ENCODE measurements at regions not wholly inside any gene's neighbourhood (a gene's known extent, or its start where the extent isn't known, plus 50 kb on each side); places are given as distances from the start of the nearest gene placed in this dataset.

GRCh38 chr3:117463276-117464115 is 753.9 kb downstream of the TUSC7 start:
- DNase-seq (ENCODE audit: low spot score) = no peak

DNA sequence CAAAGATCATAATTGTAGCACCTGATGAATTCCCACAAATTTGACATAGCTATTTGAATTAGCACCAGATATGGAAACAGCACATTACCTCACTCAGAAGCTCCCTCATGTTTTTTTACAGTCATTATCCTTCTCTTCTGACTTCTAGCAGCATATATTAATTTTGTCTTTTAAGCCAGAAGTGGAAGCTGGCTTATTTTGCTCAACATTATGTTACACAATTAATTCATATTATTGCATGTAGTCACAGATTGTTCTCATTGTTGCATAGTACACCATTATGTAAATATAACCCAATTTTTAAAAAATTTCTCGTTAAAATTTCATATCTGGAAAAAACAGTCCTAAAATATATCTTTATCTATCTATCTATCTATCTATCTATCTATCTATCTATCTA is 762.3 kb downstream of the TUSC7 start:
- no peak for DNase-seq (ENCODE audit: low spot score)

DNA sequence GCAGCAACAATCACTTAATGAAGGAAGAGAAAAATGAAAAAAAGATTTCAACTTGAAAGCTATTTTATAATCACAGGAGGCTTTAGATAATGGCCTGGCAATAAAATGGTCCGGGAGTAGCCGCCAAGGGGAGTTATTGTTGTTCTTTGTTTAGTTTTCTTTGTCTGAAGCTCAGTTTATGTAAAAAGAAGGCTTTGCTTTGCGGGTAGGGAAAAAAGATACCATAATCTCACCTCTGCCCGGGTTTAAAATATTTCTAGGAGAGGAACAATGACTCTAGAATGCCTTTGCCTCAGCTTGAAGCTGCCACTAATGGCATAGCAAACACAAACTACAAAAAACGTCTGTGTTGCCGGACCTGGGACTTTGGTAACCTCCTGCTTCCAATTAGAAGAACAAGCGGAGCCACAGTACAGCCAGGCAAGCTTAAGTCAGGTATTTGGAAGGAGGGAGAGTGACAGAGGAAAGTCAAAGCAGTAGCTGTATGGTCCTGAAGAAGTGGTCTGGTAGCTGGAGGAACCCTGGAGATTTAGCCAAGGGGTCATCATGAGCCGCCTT is 764.5 kb downstream of the TUSC7 start:
- no peak for DNase-seq (ENCODE audit: low spot score)

- DNase-seq (ENCODE audit: low spot score) = no peak
These were observed 767.0 kb downstream of the TUSC7 start for GRCh38 chr3:117476572-117476971.

DNA sequence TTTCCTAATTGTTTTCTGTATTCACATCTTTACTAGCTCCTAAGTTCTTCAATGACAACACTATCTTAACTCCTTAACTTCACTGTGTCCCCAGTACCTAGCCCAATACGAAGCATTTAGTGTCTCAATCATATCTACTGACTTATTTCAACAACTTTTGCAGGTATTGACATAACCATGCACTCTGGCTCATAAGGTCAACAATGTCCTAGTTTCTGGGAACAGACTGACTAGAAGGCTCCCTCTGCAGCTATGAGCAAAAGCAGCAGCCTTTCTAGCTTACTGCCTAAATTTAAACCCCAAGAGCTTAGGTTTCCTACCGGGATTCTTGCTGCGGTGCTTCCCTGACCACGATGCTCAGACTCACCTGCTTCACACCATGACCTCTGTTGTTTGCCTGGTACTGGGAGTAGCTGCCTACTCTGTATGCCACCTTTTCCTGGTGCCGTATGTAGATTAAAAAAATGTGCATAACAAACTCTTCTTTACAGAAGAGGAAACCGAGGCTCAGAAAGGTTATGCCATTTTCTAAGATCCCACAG is 767.7 kb downstream of the TUSC7 start:
- DNase-seq (ENCODE audit: low spot score) = no peak

DNA sequence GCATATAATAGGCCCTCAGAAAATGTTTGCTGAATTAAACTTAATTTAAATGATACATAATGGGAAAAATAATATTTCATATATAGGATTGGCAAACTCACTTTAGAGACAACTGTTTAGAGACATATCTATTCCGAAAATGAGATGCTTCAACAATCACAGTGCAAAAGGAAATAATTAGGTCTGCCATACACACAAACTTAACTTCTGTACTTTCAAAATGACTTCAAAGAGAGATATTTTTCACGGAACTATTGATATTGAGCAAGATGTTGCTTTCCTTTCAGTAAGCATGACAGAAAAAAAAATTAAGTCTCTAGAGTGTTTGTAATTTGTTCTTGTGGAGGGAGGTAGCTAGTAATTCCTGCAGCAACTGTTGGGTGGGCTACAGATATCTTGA is 769.5 kb downstream of the TUSC7 start:
- no peak for DNase-seq (ENCODE audit: low spot score)

DNA sequence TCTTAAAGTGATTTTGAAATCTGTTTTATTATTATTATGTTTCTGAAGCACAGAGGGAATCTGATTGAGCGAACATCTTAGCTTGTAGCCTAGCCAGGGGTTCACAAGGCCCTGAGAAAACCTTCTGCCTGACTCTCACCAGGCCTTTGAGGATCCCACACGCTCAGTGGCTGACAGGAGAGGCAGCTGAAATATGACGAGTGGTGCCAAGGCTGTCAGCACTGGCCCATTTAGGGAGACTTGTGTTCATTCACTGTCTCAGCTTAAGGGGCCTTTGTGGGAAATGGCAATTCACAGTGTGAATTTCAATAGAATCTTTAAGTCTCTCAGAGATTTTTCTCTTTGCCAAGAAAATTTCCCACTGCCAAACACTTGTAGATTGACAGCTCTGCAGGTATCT is 770.9 kb downstream of the TUSC7 start:
- no peak for DNase-seq (ENCODE audit: low spot score)

DNA sequence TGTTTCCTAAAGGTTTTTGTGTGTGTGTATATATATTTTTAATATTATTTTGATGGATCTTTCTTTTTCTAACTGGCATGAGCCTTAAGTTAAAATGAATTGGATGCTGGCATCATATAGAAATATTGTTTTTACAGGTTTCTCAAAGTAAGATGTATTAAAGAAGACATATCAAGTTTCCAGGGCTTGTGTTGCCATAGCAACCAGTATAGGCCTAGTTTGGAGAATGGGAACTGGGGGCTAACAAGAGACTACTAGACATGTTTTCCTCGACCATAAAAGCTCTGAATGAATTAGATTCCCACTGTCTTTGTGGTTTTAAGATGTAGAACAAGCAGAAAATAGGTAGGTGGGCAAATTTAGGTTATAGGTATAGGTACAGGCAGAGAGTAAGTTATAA is 771.4 kb downstream of the TUSC7 start:
- no peak for DNase-seq (ENCODE audit: low spot score)

GRCh38 chr3:117483839-117484238 is 774.3 kb downstream of the TUSC7 start:
- no peak for DNase-seq (ENCODE audit: low spot score)

GRCh38 chr3:117485841-117486240 is 776.3 kb downstream of the TUSC7 start:
- no peak for DNase-seq (ENCODE audit: low spot score)

- DNase-seq (ENCODE audit: low spot score) = no peak
These were observed 777.4 kb downstream of the TUSC7 start for GRCh38 chr3:117486719-117487716.

DNA sequence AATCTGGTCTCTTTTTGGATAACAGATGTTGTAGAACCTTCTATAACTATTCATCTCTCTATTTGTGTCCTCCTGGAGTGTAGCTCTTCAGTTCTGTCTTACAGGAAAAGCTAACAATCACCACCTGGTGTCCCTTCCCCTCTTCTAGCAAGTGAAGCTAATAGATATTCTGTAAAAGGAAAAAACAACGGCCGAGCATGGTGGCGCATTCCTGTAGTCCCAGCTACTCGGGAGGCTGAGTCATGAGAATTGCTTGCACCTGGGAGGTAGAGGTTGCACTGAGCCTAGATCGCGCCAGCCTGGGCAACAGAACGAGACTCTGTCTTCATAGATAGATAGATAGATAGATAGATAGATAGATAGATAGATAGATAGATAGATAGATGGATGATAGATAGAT is 779.4 kb downstream of the TUSC7 start:
- DNase-seq (ENCODE audit: low spot score) = no peak

GRCh38 chr3:117489663-117490079 is 780.1 kb downstream of the TUSC7 start:
- no peak for DNase-seq (ENCODE audit: low spot score)

DNA sequence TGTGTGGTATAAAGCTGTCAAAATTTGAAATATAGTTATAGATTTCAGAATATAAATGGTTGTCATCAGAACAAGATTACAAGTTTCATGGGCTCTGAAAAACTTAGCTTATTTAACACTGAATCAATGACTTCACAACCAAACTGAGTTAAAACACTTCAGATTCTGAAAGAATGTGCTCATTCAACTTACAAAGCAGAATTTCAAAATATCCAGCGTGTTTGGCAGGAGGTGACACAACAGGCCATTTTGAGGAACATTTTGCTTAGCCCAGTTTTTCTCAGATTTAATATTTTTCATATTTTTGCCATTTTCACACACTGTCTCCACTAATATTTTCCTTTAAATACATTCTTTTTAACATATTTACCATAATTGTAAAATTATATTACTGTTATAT is 781.1 kb downstream of the TUSC7 start:
- DNase-seq (ENCODE audit: low spot score) = no peak

- DNase-seq (ENCODE audit: low spot score) = no peak
These were observed 786.0 kb downstream of the TUSC7 start for GRCh38 chr3:117495620-117496019.

GRCh38 chr3:117499189-117499870 is 789.8 kb downstream of the TUSC7 start:
- no peak for DNase-seq (ENCODE audit: low spot score)

DNA sequence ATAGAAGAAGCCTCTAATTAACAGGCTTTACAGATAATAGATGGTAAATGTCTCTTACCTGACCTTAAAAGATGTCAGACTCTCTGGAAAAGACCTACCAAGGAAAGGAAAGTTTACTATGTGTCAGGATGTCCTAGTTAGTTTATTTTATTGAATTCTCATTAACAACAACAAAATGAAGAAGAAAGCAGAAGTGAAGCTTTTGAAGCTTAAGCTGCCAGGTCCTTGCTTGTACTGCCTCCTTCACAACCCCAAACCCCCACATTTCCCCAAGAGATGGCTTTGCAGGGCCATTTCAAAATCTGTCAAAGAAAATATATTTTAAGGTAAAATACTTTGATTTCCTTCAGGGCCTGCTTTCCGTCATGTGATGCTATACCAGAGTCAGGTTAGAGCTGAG is 798.4 kb downstream of the TUSC7 start:
- DNase-seq (ENCODE audit: low spot score) = no peak

- DNase-seq (ENCODE audit: low spot score) = no peak
These were observed 800.3 kb downstream of the TUSC7 start for GRCh38 chr3:117509858-117510257.

DNA sequence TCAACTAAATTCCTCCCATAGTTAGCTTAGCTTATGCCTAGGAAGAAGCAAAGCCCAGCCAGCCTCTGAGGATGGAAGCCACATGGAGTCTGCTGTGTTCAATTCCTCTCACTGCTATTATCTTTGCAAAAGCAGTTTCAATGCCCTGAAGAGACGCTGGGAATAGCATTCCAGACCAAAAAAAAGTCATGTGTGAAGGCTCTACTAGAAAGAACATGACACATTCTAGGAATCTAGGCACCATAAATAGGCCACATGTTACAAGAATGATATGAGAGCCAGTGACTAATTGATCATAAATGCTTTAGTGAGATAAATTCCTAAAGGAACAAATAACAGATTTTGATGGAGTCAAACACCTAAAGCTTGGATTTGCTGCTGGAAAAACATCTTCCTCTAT is 800.8 kb downstream of the TUSC7 start:
- peak; percentile 9 for DNase-seq (ENCODE audit: low spot score)

GRCh38 chr3:117512975-117513374 is 803.4 kb downstream of the TUSC7 start:
- DNase-seq (ENCODE audit: low spot score) = no peak

- DNase-seq (ENCODE audit: low spot score) = no peak
These were observed 805.7 kb downstream of the TUSC7 start for GRCh38 chr3:117515309-117515708.

DNA sequence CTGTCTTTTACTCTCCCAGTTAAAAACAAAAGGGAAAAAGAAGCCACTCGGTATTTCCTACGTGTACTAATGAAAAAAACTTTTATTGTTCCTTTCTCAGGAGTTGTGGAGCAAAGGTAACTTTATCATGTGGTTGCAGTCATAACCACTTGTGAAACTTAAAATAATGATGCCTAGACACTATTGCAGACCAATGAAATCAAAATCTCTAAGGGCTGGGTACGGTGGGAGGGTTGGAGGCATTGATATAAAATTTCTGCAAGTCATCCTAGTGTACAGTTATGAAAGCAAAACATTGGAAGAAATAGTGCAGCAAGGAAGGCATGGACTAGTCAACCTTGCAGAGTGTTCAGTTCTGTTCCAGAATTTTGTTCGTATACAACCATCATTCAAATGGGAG is 808.8 kb downstream of the TUSC7 start:
- no peak for DNase-seq (ENCODE audit: low spot score)
